OCI-LY1 (cell line): ENCODE measurements at regions not wholly inside any gene's neighbourhood (a gene's known extent, or its start where the extent isn't known, plus 50 kb on each side); places are given as distances from the start of the nearest gene placed in this dataset.

Source experiments
- EZH2 ChIP-seq: fragments of 200-600 bp; sonication (generic), shearing (Covaris generic); IDR thresholded peaks from 2 replicates; pipeline ENCODE4 v1.8.0; 2017; ENCODE audit warnings: borderline replicate concordance, mixed run types, mild to moderate bottlenecking, antibody characterized with exemption, low read length, moderate library complexity, mixed read lengths
- TF ChIP-seq, protein P1 (sequence below): fragments of 200-600 bp; sonication (generic), shearing (Covaris generic); IDR thresholded peaks from 2 replicates; pipeline ENCODE4 v1.5.1; 2017; ENCODE audit warnings: mild to moderate bottlenecking, antibody characterized with exemption, low read length, moderate library complexity, mixed read lengths

DNA sequence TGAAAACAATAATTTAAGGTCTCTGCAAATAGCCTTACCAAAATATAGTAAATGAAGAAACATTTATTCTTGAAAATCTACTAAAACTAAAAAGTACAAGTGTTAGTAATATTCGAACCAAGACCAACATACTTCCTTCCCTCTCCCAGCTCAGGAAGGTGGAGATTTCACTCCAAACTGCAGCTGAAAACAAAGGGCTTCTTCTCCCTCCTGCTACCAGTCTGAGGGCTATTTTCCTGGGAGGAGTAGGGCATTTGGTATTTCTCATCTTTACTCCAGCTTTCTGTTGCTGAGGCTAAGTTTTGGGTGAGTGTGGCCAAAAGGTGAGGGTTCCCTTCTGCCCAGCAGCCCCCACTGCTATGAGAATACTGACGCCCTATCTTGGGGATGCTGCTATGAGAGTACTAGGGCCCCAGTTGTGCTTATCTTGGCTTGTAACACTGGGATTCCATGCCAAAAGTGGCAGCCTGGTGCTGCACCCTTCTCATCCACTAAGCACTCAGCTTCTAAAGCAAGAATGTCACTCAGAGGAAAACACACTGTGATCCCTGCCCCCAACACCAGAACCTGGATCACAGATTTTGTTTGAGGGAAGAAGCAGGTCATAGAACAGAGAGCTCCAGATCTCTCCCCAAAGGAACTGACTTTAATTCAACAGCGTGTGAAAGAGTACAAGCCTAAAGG, 130.7 kb upstream of the KLF7 start:
- TF ChIP-seq, protein P1, sequence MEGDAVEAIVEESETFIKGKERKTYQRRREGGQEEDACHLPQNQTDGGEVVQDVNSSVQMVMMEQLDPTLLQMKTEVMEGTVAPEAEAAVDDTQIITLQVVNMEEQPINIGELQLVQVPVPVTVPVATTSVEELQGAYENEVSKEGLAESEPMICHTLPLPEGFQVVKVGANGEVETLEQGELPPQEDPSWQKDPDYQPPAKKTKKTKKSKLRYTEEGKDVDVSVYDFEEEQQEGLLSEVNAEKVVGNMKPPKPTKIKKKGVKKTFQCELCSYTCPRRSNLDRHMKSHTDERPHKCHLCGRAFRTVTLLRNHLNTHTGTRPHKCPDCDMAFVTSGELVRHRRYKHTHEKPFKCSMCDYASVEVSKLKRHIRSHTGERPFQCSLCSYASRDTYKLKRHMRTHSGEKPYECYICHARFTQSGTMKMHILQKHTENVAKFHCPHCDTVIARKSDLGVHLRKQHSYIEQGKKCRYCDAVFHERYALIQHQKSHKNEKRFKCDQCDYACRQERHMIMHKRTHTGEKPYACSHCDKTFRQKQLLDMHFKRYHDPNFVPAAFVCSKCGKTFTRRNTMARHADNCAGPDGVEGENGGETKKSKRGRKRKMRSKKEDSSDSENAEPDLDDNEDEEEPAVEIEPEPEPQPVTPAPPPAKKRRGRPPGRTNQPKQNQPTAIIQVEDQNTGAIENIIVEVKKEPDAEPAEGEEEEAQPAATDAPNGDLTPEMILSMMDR, result no peak
- TF ChIP-seq EZH2, result no peak
